ENCODE measurements at regions not wholly inside any gene's neighbourhood (a gene's known extent, or its start where the extent isn't known, plus 50 kb on each side); places are given as distances from the start of the nearest gene placed in this dataset.

DNA sequence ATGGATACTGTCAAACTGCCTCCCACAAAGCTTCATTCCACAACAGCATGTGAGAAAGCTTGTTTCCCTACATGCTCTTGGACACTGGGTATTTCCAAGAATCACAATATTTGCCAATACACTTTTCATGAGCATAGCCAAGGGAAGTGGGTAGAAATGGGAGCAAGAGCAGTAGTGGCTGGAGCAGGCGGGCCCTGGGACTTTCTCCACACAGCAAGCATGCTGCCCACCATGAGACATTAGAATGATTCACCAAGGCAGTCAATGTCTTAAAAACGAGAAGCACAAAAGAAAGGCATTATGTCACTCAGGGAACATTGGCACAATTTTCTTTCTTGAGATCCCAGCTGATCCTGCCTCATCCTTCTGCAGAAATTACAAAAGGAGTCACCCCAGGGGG is 371.6 kb upstream of the RUNX1 start:
- no peak overlapping the region for H3K4me3 ChIP-seq
- 60 to 72% methylated on average over 2 of the region's 2 CpGs for WGBS, 2 donors
- DNase-seq (ENCODE audit: low spot score in 2 of 2): no peak
- H3K27ac ChIP-seq: no peak overlapping the region
- H3K27me3 ChIP-seq: no peaks in the 10 kb centered on the region
- H3K4me1 ChIP-seq: no peaks in the 10 kb centered on the region
- no peaks in the 10 kb centered on the region for H3K36me3 ChIP-seq
- TF ChIP-seq EP300 (IDR thresholded peaks at IDR 0.05): no peak
- peaks cover 0 to 15% (median 0%) of the 10 kb centered on the region in 4 donors for H3K9me3 ChIP-seq

DNA sequence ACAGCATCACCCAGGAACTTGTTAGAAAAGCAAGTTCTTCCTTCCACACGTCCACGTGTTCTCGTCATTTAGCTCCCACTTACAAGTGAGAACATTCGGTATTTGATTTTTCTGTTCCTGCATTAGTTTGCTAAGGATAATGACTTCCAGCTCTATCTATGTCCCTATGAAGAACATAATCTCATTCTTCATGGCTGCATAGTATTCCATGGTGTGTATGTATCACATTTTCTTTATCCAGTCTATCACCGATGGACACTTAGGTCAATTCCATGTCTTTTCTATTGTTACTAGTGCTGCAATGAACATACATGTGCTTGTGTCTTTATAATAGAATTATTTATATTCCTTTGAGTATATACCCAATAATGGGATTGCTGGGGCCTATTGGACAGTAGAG is 368.7 kb upstream of the RUNX1 start:
- no peak overlapping the region for H3K27ac ChIP-seq
- no peaks in the 10 kb centered on the region for H3K27me3 ChIP-seq
- TF ChIP-seq EP300 (IDR thresholded peaks at IDR 0.05) (no peak), POLR2A (IDR thresholded peaks at IDR 0.05) (no peak)
- TF ChIP-seq, protein P1, sequence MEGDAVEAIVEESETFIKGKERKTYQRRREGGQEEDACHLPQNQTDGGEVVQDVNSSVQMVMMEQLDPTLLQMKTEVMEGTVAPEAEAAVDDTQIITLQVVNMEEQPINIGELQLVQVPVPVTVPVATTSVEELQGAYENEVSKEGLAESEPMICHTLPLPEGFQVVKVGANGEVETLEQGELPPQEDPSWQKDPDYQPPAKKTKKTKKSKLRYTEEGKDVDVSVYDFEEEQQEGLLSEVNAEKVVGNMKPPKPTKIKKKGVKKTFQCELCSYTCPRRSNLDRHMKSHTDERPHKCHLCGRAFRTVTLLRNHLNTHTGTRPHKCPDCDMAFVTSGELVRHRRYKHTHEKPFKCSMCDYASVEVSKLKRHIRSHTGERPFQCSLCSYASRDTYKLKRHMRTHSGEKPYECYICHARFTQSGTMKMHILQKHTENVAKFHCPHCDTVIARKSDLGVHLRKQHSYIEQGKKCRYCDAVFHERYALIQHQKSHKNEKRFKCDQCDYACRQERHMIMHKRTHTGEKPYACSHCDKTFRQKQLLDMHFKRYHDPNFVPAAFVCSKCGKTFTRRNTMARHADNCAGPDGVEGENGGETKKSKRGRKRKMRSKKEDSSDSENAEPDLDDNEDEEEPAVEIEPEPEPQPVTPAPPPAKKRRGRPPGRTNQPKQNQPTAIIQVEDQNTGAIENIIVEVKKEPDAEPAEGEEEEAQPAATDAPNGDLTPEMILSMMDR (IDR thresholded peaks at IDR 0.05): no peak
- no peak for DNase-seq (ENCODE audit: low spot score in 2 of 2)
- H3K4me3 ChIP-seq: no peak overlapping the region
- no peaks in the 10 kb centered on the region for H3K4me1 ChIP-seq
- H3K36me3 ChIP-seq: no peaks in the 10 kb centered on the region
- peaks cover 0 to 15% (median 0%) of the 10 kb centered on the region in 4 donors for H3K9me3 ChIP-seq
- 93 to 95% methylated on average over 5 of the region's 5 CpGs for WGBS, 2 donors

DNA sequence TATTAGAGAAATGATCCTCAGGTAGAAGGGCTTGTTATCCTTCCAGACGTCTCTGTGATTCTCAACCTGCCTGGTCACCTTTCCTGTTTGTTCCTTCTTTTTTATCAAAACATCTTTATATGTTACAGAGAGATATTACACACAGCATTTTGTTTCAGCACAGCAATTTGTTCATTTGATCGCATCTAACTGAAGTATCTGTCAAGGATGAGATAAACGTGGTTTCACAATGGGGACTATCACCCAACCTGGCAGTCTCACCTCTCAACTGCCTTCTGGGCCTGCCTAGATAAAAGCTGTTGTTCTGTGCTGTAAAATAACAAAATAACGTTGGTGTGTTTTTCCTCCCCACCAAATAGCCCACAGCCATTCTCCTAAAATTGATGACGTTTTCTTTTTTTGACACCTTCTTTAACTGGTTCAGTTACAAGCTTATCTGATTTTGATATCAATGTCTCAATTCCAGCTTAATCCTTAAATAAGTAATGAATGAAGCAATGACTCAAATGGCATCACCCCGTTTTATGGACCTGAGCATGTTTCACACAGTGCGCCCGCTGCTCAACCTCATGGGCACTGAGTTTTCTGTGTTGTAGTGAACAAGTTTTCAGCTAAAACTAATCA is 367.9 kb upstream of the RUNX1 start:
- Histone ChIP-seq H3K9me3 (peaks cover 0 to 8% (median 0%) of the 10 kb centered on the region in 4 donors), H3K27ac (no peak overlapping the region), H3K36me3 (no peaks in the 10 kb centered on the region), H3K4me3 (no peak overlapping the region), H3K27me3 (no peaks in the 10 kb centered on the region), H3K4me1 (no peaks in the 10 kb centered on the region)
- DNase-seq (ENCODE audit: low spot score in 2 of 2): no peak
- WGBS, 2 donors: 85 to 86% methylated on average over 8 of the region's 8 CpGs
- TF ChIP-seq, protein P1 (IDR thresholded peaks at IDR 0.05): no peak
- TF ChIP-seq EP300 (IDR thresholded peaks at IDR 0.05) (no peak), POLR2A (IDR thresholded peaks at IDR 0.05) (no peak)

DNA sequence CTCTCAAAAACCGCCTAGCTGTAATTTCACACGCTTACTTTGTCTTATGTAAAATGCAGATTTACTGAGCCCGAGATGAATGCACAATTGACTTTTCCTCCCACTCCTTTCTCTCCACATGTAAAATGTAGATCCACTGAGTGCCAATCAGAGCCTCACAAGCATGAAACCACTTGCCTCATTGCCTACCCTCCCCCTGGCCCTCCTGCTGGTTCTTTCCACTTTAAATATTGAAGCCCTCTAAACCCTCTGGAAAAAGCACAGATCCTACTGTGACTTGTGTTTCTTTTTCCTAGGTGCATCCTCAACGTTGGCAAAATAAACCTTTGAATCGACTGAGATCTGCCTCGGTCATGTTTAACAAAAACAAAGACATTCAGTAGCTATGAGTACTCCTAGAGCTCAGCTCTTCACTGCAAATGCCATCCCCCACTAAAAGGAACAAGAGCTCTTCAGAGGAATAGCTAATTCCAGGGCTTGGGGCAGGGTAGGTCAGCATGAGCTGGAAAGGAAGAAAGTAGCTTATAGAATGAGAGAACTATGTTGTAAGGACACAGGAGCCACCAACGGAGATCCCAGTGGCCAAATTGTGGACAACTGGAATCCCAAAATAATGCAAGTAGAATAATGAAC is 365.5 kb upstream of the RUNX1 start:
- Histone ChIP-seq H3K4me1 (no peaks in the 10 kb centered on the region), H3K27me3 (no peaks in the 10 kb centered on the region), H3K27ac (peak overlapping the region in 1 of 4 donors; percentile 42), H3K4me3 (no peak overlapping the region), H3K9me3 (no peaks in the 10 kb centered on the region), H3K36me3 (no peaks in the 10 kb centered on the region)
- TF ChIP-seq EP300 (IDR thresholded peaks at IDR 0.05): no peak
- TF ChIP-seq, protein P1 (IDR thresholded peaks at IDR 0.05): no peak
- 44 to 45% methylated on average over 7 of the region's 7 CpGs for WGBS, 2 donors
- no peak for DNase-seq (ENCODE audit: low spot score in 2 of 2)

DNA sequence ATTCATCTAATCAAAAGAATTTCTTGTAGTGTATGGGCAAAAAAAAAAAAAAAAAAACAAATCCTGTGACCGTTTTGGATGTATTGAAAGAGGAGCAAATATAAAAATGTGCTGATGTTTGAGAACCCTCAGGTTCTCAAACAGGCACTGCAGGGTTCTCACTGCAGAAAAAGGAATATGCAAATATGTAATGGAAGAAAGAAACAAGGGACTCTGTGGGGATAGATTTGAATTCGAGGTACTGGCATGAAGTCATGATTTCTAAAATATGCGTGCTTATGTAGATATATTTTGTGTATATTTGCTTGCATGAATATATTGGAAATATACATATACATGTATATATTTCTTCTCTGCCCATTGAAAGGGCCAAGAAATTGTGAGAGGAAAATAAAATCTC is 365.0 kb upstream of the RUNX1 start:
- no peaks in the 10 kb centered on the region for H3K27me3 ChIP-seq
- DNase-seq (ENCODE audit: low spot score in 2 of 2): no peak
- 48 to 60% methylated on average over 3 of the region's 3 CpGs for WGBS, 2 donors
- no peak overlapping the region for H3K27ac ChIP-seq
- no peaks in the 10 kb centered on the region for H3K9me3 ChIP-seq
- H3K4me3 ChIP-seq: no peak overlapping the region
- no peaks in the 10 kb centered on the region for H3K4me1 ChIP-seq
- no peaks in the 10 kb centered on the region for H3K36me3 ChIP-seq
- TF ChIP-seq, protein P1 (IDR thresholded peaks at IDR 0.05): no peak
- TF ChIP-seq POLR2A (IDR thresholded peaks at IDR 0.05) (no peak), EP300 (IDR thresholded peaks at IDR 0.05) (no peak)

Data from tibial nerve (tissue), 4 donors.